LNCaP clone FGC (cell line): ENCODE measurements at regions not wholly inside any gene's neighbourhood (a gene's known extent, or its start where the extent isn't known, plus 50 kb on each side); places are given as distances from the start of the nearest gene placed in this dataset.

Source experiments
- DNase-seq: peaks from one replicate; pipeline ENCODE4 v3.0.0-alpha.2; 2011; ENCODE audit warnings: low read depth
- H3K4me3 ChIP-seq: 2 replicates; pipeline ENCODE4 v1.5.1; 2011; ENCODE audit warnings: mild to moderate bottlenecking, low read depth, low read length, control low read depth
- CTCF ChIP-seq: IDR thresholded peaks from 2 replicates; pipeline ENCODE4 v1.5.1; 2012; ENCODE audit warnings: mild to moderate bottlenecking; ENCODE audit not compliant: control insufficient read depth, insufficient read depth; ENCODE audit errors: extremely low read depth

- TF ChIP-seq CTCF = no peak
- H3K4me3 ChIP-seq = no peak overlapping the region
- DNase-seq = no peak
These were observed 55.3 kb downstream of the CDKN2C start for GRCh38 chr1:51025374-51025773.

GRCh38 chr1:51032936-51033335 is 62.9 kb downstream of the CDKN2C start:
- TF ChIP-seq CTCF = no peak
- DNase-seq = peak; percentile 59
- H3K4me3 ChIP-seq = no peak overlapping the region

GRCh38 chr1:51044199-51044598 is 57.8 kb upstream of the C1orf185 start:
- DNase-seq = no peak
- TF ChIP-seq CTCF = no peak
- no peak overlapping the region for H3K4me3 ChIP-seq

GRCh38 chr1:51044834-51045233 is 57.2 kb upstream of the C1orf185 start:
- H3K4me3 ChIP-seq = no peak overlapping the region
- DNase-seq = no peak
- TF ChIP-seq CTCF = peak; percentile 40; the same call in 1 of the 2 replicates

- no peak for TF ChIP-seq CTCF
- no peak for DNase-seq
These were observed 54.0 kb upstream of the C1orf185 start for GRCh38 chr1:51048021-51048420.

GRCh38 chr1:51048670-51049069 is 53.4 kb upstream of the C1orf185 start:
- H3K4me3 ChIP-seq = no peak overlapping the region
- TF ChIP-seq CTCF = no peak
- no peak for DNase-seq

More at GRCh38 chr1:51048021-51048420, 54.0 kb upstream of the C1orf185 start:
- H3K4me3 ChIP-seq = no peak overlapping the region
